WI38 (cell line): ENCODE measurements at regions not wholly inside any gene's neighbourhood (a gene's known extent, or its start where the extent isn't known, plus 50 kb on each side); places are given as distances from the start of the nearest gene placed in this dataset.

Source experiments
- H3K4me3 ChIP-seq: 2 replicates; pipeline ENCODE4 v1.5.1; 2011; ENCODE audit warnings: low read depth, mild to moderate bottlenecking, control low read depth, low read length
- CTCF ChIP-seq: IDR thresholded peaks from 2 replicates; pipeline ENCODE4 v1.5.1; 2012; ENCODE audit warnings: low read depth, mild to moderate bottlenecking, control low read depth, low read length

GRCh38 chr15:62611002-62611401, 431.5 kb upstream of the TPM1 start:
- no peak for TF ChIP-seq CTCF
- H3K4me3 ChIP-seq = no peak overlapping the region

- H3K4me3 ChIP-seq = no peak overlapping the region
- TF ChIP-seq CTCF = no peak
Observed at GRCh38 chr15:62612183-62612733, 430.3 kb upstream of the TPM1 start.

- H3K4me3 ChIP-seq = no peak overlapping the region
- no peak for TF ChIP-seq CTCF
Observed at GRCh38 chr15:62612771-62613170, 429.8 kb upstream of the TPM1 start.

GRCh38 chr15:62616746-62617145, 425.8 kb upstream of the TPM1 start:
- TF ChIP-seq CTCF = no peak
- no peak overlapping the region for H3K4me3 ChIP-seq

- no peak for TF ChIP-seq CTCF
- H3K4me3 ChIP-seq = no peak overlapping the region
Observed at GRCh38 chr15:62617741-62618140, 424.8 kb upstream of the TPM1 start.

- peak; percentile 52 for TF ChIP-seq CTCF
- H3K4me3 ChIP-seq = no peak overlapping the region
Observed at GRCh38 chr15:62618432-62618831, 424.1 kb upstream of the TPM1 start.

GRCh38 chr15:62618846-62619504, 423.6 kb upstream of the TPM1 start:
- no peak for TF ChIP-seq CTCF
- peak overlapping the region; percentile 10; the same call in 1 of the 2 replicates for H3K4me3 ChIP-seq
